ENCODE measurements at regions not wholly inside any gene's neighbourhood (a gene's known extent, or its start where the extent isn't known, plus 50 kb on each side); places are given as distances from the start of the nearest gene placed in this dataset.

DNA sequence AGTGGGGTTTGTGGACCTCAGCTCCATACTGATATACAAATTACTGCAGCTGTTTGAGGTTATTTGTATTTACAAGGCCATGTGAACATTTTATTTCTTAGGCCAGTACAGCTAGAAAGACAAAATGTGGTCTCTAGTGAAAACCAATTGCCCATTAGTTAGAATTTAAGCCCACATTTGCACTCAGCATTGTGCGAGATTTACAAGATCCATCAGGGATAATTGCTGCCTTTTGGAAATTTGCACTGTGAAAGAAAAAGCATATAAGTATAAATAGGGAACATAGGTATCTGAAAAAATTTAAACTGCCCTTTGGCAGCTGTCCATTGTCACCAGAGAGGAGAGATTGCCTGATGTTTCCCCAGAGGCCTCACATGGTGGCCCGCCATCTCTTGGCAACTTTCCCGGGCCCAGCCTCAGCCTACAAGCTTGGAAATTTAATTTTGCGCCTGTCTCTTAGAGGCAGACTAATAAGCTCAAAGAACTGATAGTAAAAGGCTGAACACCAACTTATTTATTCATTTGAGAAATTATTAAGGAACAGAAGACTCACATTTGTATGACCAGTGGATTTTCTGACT is 120.7 kb downstream of the MAP3K21 start:
- Histone ChIP-seq H3K9me3 (no peaks in the 10 kb centered on the region), H3K27me3 (no peaks in the 10 kb centered on the region), H3K4me1 (peaks cover 0 to 8% (median 0%) of the 10 kb centered on the region in 4 donors), H3K4me3 (no peak overlapping the region), H3K36me3 (no peaks in the 10 kb centered on the region), H3K27ac (no peak overlapping the region)
- peak in 3 of 4 donors; percentile 50 to 68 (median 60) for ATAC-seq
- DNase-seq: peak; percentile 57 to 63 (median 61)
- intact Hi-C loops (cut with DNase I): no loop called here
- 51% methylated on average over 4 of the region's 4 CpGs for WGBS (ENCODE audit: insufficient coverage, low coverage, low lambda C conversion rate, missing lambda C conversion rate)
- no peak for TF ChIP-seq POLR2A (IDR thresholded peaks at IDR 0.05)
- TF ChIP-seq, protein P1, sequence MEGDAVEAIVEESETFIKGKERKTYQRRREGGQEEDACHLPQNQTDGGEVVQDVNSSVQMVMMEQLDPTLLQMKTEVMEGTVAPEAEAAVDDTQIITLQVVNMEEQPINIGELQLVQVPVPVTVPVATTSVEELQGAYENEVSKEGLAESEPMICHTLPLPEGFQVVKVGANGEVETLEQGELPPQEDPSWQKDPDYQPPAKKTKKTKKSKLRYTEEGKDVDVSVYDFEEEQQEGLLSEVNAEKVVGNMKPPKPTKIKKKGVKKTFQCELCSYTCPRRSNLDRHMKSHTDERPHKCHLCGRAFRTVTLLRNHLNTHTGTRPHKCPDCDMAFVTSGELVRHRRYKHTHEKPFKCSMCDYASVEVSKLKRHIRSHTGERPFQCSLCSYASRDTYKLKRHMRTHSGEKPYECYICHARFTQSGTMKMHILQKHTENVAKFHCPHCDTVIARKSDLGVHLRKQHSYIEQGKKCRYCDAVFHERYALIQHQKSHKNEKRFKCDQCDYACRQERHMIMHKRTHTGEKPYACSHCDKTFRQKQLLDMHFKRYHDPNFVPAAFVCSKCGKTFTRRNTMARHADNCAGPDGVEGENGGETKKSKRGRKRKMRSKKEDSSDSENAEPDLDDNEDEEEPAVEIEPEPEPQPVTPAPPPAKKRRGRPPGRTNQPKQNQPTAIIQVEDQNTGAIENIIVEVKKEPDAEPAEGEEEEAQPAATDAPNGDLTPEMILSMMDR (IDR thresholded peaks at IDR 0.05): no peak

DNA sequence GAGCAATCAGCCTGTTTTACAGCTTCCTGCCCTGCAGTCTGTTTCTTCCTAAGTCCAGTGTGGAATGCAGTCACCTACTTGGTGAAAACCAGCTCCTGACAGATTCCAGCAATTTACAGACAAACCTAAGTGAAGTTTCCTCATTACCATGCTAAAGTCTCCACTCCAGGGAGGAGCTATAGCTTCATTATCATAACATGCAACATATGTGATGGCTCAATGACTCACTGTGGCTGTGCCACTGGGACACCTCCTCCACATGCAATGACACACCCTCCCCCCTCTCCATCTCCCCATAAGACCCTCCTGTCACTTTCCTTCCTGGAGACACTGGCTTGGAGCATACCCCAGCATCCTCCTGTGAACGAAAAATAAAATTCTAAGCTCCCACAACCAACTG is 125.2 kb downstream of the MAP3K21 start:
- no peaks in the 10 kb centered on the region for H3K9me3 ChIP-seq
- H3K27ac ChIP-seq: peak overlapping the region in 1 of 3 donors; percentile 59
- H3K4me3 ChIP-seq: no peak overlapping the region
- TF ChIP-seq, protein P1 (IDR thresholded peaks at IDR 0.05): no peak
- no peak for TF ChIP-seq POLR2A (IDR thresholded peaks at IDR 0.05)
- ATAC-seq (no peak), DNase-seq (no peak)
- no peaks in the 10 kb centered on the region for H3K27me3 ChIP-seq
- peaks cover 0 to 22% (median 0%) of the 10 kb centered on the region in 4 donors for H3K4me1 ChIP-seq
- WGBS (ENCODE audit: insufficient coverage, low coverage, low lambda C conversion rate, missing lambda C conversion rate): 80% methylated on average over 1 of the region's 1 CpG
- intact Hi-C loops (cut with DNase I): no loop called here
- H3K36me3 ChIP-seq: no peaks in the 10 kb centered on the region

DNA sequence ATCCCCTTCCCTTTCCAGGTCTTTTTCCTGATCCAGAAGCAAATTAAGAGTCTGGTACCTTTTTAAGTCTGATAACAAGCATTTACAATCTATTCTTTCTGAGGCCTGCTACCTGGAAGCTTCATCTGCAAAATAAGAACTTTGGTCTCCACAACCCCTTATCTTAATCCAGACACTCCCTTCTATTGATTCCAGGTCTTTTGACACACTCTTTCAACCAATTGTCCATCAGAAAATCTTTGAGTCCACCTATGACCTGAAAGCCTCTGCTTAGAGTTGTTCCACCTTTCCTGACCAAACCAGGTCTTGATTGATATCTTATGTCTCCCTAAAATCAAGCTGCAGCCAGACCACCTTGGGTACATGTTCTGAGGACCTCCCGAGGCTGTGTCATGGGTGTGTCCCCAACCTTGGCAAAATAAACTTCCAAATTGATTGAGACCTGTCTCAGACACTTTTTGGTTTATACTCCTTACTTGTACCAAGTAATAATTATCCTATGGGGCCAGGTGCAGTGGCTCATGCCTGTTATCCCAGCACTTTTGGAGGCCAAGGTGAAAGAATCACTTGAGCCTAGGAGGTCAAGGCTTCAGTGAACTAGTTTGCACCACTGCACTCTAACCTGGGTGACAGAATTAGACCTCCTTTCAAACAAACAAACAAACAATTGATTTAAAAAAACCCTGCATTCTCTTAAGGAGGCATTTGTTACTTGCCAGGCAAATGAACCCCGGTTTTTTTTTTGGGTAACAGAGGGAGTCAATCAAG is 126.1 kb downstream of the MAP3K21 start:
- no peak for DNase-seq
- peaks cover 0 to 18% (median 0%) of the 10 kb centered on the region in 4 donors for H3K4me1 ChIP-seq
- 36% methylated on average over 2 of the region's 2 CpGs for WGBS (ENCODE audit: insufficient coverage, low coverage, low lambda C conversion rate, missing lambda C conversion rate)
- H3K36me3 ChIP-seq: no peaks in the 10 kb centered on the region
- no peak overlapping the region for H3K4me3 ChIP-seq
- peak overlapping the region in 1 of 3 donors; percentile 59 for H3K27ac ChIP-seq
- intact Hi-C loops (cut with DNase I): no loop called here
- TF ChIP-seq, protein P1 (IDR thresholded peaks at IDR 0.05): no peak
- no peak for TF ChIP-seq POLR2A (IDR thresholded peaks at IDR 0.05)
- no peaks in the 10 kb centered on the region for H3K9me3 ChIP-seq
- H3K27me3 ChIP-seq: no peaks in the 10 kb centered on the region
- peak; percentile 54 to 90 (median 71) for ATAC-seq

DNA sequence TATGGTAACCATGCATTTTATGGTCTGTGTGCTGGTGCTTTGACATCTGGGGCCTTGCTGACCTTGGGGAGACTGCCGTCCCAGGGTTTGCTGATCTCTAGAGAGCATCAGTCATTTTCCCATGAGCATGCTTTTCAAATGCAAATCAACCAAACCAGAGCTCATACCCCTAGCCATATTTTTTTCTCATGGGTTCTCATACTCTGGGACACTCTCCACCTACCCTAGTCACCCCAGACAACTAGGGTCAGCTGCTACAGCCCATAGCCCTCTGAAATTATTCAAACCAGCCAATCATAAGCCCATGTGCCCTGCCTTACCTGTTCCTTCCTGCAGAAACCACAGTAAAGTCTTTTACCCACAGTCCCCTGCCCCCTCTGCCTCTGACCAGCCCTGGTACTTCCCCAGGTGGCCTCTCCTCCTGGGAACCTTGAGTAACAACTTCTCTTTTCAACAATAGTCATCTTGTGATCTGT is 132.0 kb downstream of the MAP3K21 start:
- no peak for ATAC-seq
- 83% methylated on average over 1 of the region's 1 CpG for WGBS (ENCODE audit: insufficient coverage, low coverage, low lambda C conversion rate, missing lambda C conversion rate)

More for the DNA sequence above, 132.0 kb downstream of the MAP3K21 start:
- H3K4me1 ChIP-seq: peaks cover 0 to 18% (median 0%) of the 10 kb centered on the region in 4 donors
- no peaks in the 10 kb centered on the region for H3K36me3 ChIP-seq
- H3K27ac ChIP-seq: no peak overlapping the region
- H3K9me3 ChIP-seq: no peaks in the 10 kb centered on the region
- DNase-seq: no peak
- H3K4me3 ChIP-seq: no peak overlapping the region
- intact Hi-C loops (cut with DNase I): no loop called here
- TF ChIP-seq, protein P1 (IDR thresholded peaks at IDR 0.05): no peak
- no peak for TF ChIP-seq POLR2A (IDR thresholded peaks at IDR 0.05)
- no peaks in the 10 kb centered on the region for H3K27me3 ChIP-seq
